ENCODE measurements at regions not wholly inside any gene's neighbourhood (a gene's known extent, or its start where the extent isn't known, plus 50 kb on each side); places are given as distances from the start of the nearest gene placed in this dataset.
"Not testable (repeated sequence)": the region's sequence is repeated elsewhere in the genome, so short reads cannot be mapped to it uniquely, and the experiment has no call there.

- intact Hi-C loops (cut with micrococcal nuclease) = no loop called here
- Mint-ChIP-seq H3K9me3 (peaks cover 3% of the 10 kb centered on the region), H3K4me3 (no peak overlapping the region)
Observed at GRCh38 chr2:139694327-139694726, 914.1 kb upstream of the NXPH2 start.

GRCh38 chr2:139686205-139686604, 906.0 kb upstream of the NXPH2 start:
- Mint-ChIP-seq H3K36me3 (ENCODE audit: low read depth) (no peaks in the 10 kb centered on the region), H3K4me1 (ENCODE audit: low read depth) (no peaks in the 10 kb centered on the region), H3K27me3 (ENCODE audit: low read depth) (no peaks in the 10 kb centered on the region), H3K27ac (no peak overlapping the region), H3K4me3 (no peak overlapping the region), H3K9me3 (peaks cover 5% of the 10 kb centered on the region)
- DNase-seq = no peak
- intact Hi-C loops (cut with micrococcal nuclease) = no loop called here
- CTCF ChIA-PET = no interaction called here

More at GRCh38 chr2:139694327-139694726, 914.1 kb upstream of the NXPH2 start:
- CTCF ChIA-PET = interaction anchor here (0.6 kb wide), 1 partner anchor 85 kb away, joined by 3 read pairs; no protein-coding TSS in a partner anchor
- H3K27me3 Mint-ChIP-seq (ENCODE audit: low read depth) = no peaks in the 10 kb centered on the region
- H3K36me3 Mint-ChIP-seq (ENCODE audit: low read depth) = no peaks in the 10 kb centered on the region
- H3K27ac Mint-ChIP-seq = no peak overlapping the region
- no peaks in the 10 kb centered on the region for H3K4me1 Mint-ChIP-seq (ENCODE audit: low read depth)
- DNase-seq = no peak

- Mint-ChIP-seq H3K36me3 (ENCODE audit: low read depth) (no peaks in the 10 kb centered on the region), H3K4me1 (ENCODE audit: low read depth) (no peaks in the 10 kb centered on the region), H3K27ac (no peak overlapping the region), H3K27me3 (ENCODE audit: low read depth) (no peaks in the 10 kb centered on the region), H3K4me3 (no peak overlapping the region), H3K9me3 (peaks cover 5% of the 10 kb centered on the region)
- intact Hi-C loops (cut with micrococcal nuclease) = no loop called here
- CTCF ChIA-PET = no interaction called here
- DNase-seq = no peak
Observed at GRCh38 chr2:139685090-139685983, 905.1 kb upstream of the NXPH2 start.

- intact Hi-C loops (cut with micrococcal nuclease) = no loop called here
- no peak for DNase-seq
- Mint-ChIP-seq H3K27ac (no peak overlapping the region), H3K9me3 (peaks cover 5% of the 10 kb centered on the region), H3K36me3 (ENCODE audit: low read depth) (no peaks in the 10 kb centered on the region), H3K4me3 (no peak overlapping the region), H3K27me3 (ENCODE audit: low read depth) (no peaks in the 10 kb centered on the region), H3K4me1 (ENCODE audit: low read depth) (no peaks in the 10 kb centered on the region)
- CTCF ChIA-PET = no interaction called here
Observed at GRCh38 chr2:139684286-139684860, 904.2 kb upstream of the NXPH2 start.

GRCh38 chr2:139674577-139674976, 894.4 kb upstream of the NXPH2 start:
- no peak for DNase-seq
- Mint-ChIP-seq H3K27ac (no peak overlapping the region), H3K9me3 (peaks cover 3% of the 10 kb centered on the region), H3K36me3 (ENCODE audit: low read depth) (no peaks in the 10 kb centered on the region), H3K27me3 (ENCODE audit: low read depth) (no peaks in the 10 kb centered on the region), H3K4me3 (no peak overlapping the region), H3K4me1 (ENCODE audit: low read depth) (no peaks in the 10 kb centered on the region)
- CTCF ChIA-PET = no interaction called here
- intact Hi-C loops (cut with micrococcal nuclease) = no loop called here

- H3K9me3 Mint-ChIP-seq; H3K27ac Mint-ChIP-seq; H3K27me3 Mint-ChIP-seq (ENCODE audit: low read depth); DNase-seq; H3K4me1 Mint-ChIP-seq (ENCODE audit: low read depth); CTCF ChIA-PET; intact Hi-C loops (cut with micrococcal nuclease); H3K36me3 Mint-ChIP-seq (ENCODE audit: low read depth); H3K4me3 Mint-ChIP-seq: not testable (repeated sequence)
Observed at GRCh38 chr2:139673447-139673846, 893.3 kb upstream of the NXPH2 start.

GRCh38 chr2:139669675-139670074, 889.5 kb upstream of the NXPH2 start:
- no peak for DNase-seq
- Mint-ChIP-seq H3K4me1 (ENCODE audit: low read depth) (no peaks in the 10 kb centered on the region), H3K4me3 (no peak overlapping the region), H3K9me3 (peaks cover 4% of the 10 kb centered on the region), H3K36me3 (ENCODE audit: low read depth) (no peaks in the 10 kb centered on the region), H3K27me3 (ENCODE audit: low read depth) (no peaks in the 10 kb centered on the region), H3K27ac (no peak overlapping the region)
- intact Hi-C loops (cut with micrococcal nuclease) = no loop called here
- CTCF ChIA-PET = no interaction called here

- DNase-seq = no peak
Observed at GRCh38 chr2:139652385-139652784, 872.2 kb upstream of the NXPH2 start.

GRCh38 chr2:139645617-139646016, 865.4 kb upstream of the NXPH2 start:
- CTCF ChIA-PET = no interaction called here
- Mint-ChIP-seq H3K4me3 (no peak overlapping the region), H3K4me1 (ENCODE audit: low read depth) (no peaks in the 10 kb centered on the region), H3K27ac (no peak overlapping the region), H3K9me3 (peaks cover 44% of the 10 kb centered on the region), H3K27me3 (ENCODE audit: low read depth) (no peaks in the 10 kb centered on the region), H3K36me3 (ENCODE audit: low read depth) (no peaks in the 10 kb centered on the region)
- DNase-seq = no peak
- intact Hi-C loops (cut with micrococcal nuclease) = no loop called here

More at GRCh38 chr2:139652385-139652784, 872.2 kb upstream of the NXPH2 start:
- Mint-ChIP-seq H3K27ac (no peak overlapping the region), H3K9me3 (peaks cover 23% of the 10 kb centered on the region), H3K4me1 (ENCODE audit: low read depth) (no peaks in the 10 kb centered on the region), H3K36me3 (ENCODE audit: low read depth) (no peaks in the 10 kb centered on the region), H3K27me3 (ENCODE audit: low read depth) (no peaks in the 10 kb centered on the region), H3K4me3 (no peak overlapping the region)
- intact Hi-C loops (cut with micrococcal nuclease) = no loop called here
- CTCF ChIA-PET = no interaction called here

- no peak for DNase-seq
- H3K9me3 Mint-ChIP-seq = peaks cover 29% of the 10 kb centered on the region
- no peak overlapping the region for H3K27ac Mint-ChIP-seq
- intact Hi-C loops (cut with micrococcal nuclease) = no loop called here
- no peaks in the 10 kb centered on the region for H3K27me3 Mint-ChIP-seq (ENCODE audit: low read depth)
- H3K4me1 Mint-ChIP-seq (ENCODE audit: low read depth) = no peaks in the 10 kb centered on the region
- H3K4me3 Mint-ChIP-seq = no peak overlapping the region
- CTCF ChIA-PET = no interaction called here
- H3K36me3 Mint-ChIP-seq (ENCODE audit: low read depth) = no peaks in the 10 kb centered on the region
Observed at GRCh38 chr2:139643139-139643538, 862.9 kb upstream of the NXPH2 start.

- H3K27ac Mint-ChIP-seq = no peak overlapping the region
- peaks cover 4% of the 10 kb centered on the region for H3K9me3 Mint-ChIP-seq
- intact Hi-C loops (cut with micrococcal nuclease) = no loop called here
- H3K27me3 Mint-ChIP-seq (ENCODE audit: low read depth) = no peaks in the 10 kb centered on the region
- CTCF ChIA-PET = no interaction called here
- DNase-seq = no peak
- no peaks in the 10 kb centered on the region for H3K4me1 Mint-ChIP-seq (ENCODE audit: low read depth)
- no peak overlapping the region for H3K4me3 Mint-ChIP-seq
- H3K36me3 Mint-ChIP-seq (ENCODE audit: low read depth) = no peaks in the 10 kb centered on the region
Observed at GRCh38 chr2:139631966-139632365, 851.8 kb upstream of the NXPH2 start.

- no peaks in the 10 kb centered on the region for H3K27me3 Mint-ChIP-seq (ENCODE audit: low read depth)
- H3K4me1 Mint-ChIP-seq (ENCODE audit: low read depth) = no peaks in the 10 kb centered on the region
- intact Hi-C loops (cut with micrococcal nuclease) = no loop called here
- no peak overlapping the region for H3K4me3 Mint-ChIP-seq
- H3K9me3 Mint-ChIP-seq = peaks cover 4% of the 10 kb centered on the region
- no peaks in the 10 kb centered on the region for H3K36me3 Mint-ChIP-seq (ENCODE audit: low read depth)
- no peak overlapping the region for H3K27ac Mint-ChIP-seq
- no peak for DNase-seq
- CTCF ChIA-PET = no interaction called here
Observed at GRCh38 chr2:139628931-139629330, 848.7 kb upstream of the NXPH2 start.

- H3K4me3 Mint-ChIP-seq = no peak overlapping the region
- H3K9me3 Mint-ChIP-seq = peaks cover 6% of the 10 kb centered on the region
- intact Hi-C loops (cut with micrococcal nuclease) = no loop called here
- CTCF ChIA-PET = no interaction called here
- no peak for DNase-seq
- H3K27ac Mint-ChIP-seq = no peak overlapping the region
- no peaks in the 10 kb centered on the region for H3K27me3 Mint-ChIP-seq (ENCODE audit: low read depth)
- H3K36me3 Mint-ChIP-seq (ENCODE audit: low read depth) = no peaks in the 10 kb centered on the region
- H3K4me1 Mint-ChIP-seq (ENCODE audit: low read depth) = no peaks in the 10 kb centered on the region
Observed at GRCh38 chr2:139626128-139626527, 845.9 kb upstream of the NXPH2 start.
